Fibroblast of the aortic adventitia (primary cell): ENCODE measurements at regions not wholly inside any gene's neighbourhood (a gene's known extent, or its start where the extent isn't known, plus 50 kb on each side); places are given as distances from the start of the nearest gene placed in this dataset.
A peak's percentile ranks its signal among the peaks of the same experiment; 100 is the strongest.

Source experiments
- DNase-seq: peaks from one replicate; pipeline ENCODE4 v3.0.0-alpha.2; 2010; ENCODE audit warnings: low read depth
- H3K4me3 ChIP-seq: 2 replicates; pipeline ENCODE4 v1.5.1; 2011; ENCODE audit warnings: low read depth, mild to moderate bottlenecking, control low read depth, low read length, moderate library complexity
- CTCF ChIP-seq: IDR thresholded peaks from 2 replicates; pipeline ENCODE4 v1.5.1; 2011; ENCODE audit warnings: mild to moderate bottlenecking, low read length, control low read depth, inconsistent platforms; ENCODE audit not compliant: insufficient read depth

DNA sequence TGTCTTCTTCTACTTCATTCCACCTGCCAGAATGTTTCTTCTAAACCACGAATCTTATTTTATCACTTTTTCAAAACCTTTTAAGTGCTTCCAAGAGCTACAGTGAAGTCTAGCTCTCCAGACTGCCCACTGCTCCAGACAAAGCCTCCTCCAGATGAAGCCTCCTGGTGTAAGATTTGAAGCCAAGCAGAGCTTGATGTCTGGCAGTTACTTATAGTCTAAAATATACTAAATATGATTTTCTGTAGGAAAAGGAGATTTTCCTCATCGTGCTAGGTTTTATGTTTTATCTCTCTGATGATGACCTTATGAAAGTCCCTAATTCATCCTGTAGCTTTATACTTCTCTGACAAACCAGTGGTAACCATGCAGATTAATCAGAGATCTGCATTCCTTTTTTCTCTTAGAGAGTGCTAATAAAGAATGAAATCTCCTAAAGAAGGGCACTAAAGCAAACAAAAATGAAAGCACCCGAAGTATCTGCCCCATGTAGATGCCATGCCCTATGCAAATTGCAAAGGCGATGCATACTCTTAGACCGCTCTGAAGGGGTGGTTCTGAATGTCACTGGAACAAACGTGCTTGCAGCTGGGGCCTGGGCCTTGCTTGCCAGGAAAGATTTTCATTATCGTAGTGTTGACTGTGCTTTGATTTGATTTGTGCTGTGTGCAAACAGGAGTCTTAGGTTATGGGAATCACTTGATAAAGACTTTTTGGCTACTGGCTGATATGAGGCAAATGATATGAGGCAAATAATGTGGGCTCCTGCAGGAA lies 314.2 kb downstream of the PID1 start:
- no peak overlapping the region for H3K4me3 ChIP-seq
- DNase-seq, result no peak
- no peak for TF ChIP-seq CTCF

- no peak overlapping the region for H3K4me3 ChIP-seq
- DNase-seq, result no peak
- no peak for TF ChIP-seq CTCF
Measured at GRCh38 chr2:228949831-228950230, 321.3 kb downstream of the PID1 start.

GRCh38 chr2:228945710-228946109 lies 325.4 kb downstream of the PID1 start:
- no peak for DNase-seq
- TF ChIP-seq CTCF, result no peak
- no peak overlapping the region for H3K4me3 ChIP-seq

- no peak for DNase-seq
- H3K4me3 ChIP-seq, result no peak overlapping the region
- TF ChIP-seq CTCF, result no peak
Measured at GRCh38 chr2:228942856-228943255, 328.2 kb downstream of the PID1 start.

- peak; percentile 20 for DNase-seq
- no peak overlapping the region for H3K4me3 ChIP-seq
- no peak for TF ChIP-seq CTCF
Measured at GRCh38 chr2:228938629-228939028, 332.5 kb downstream of the PID1 start.

GRCh38 chr2:228927028-228928010 lies 343.8 kb downstream of the PID1 start:
- no peak for TF ChIP-seq CTCF
- no peak overlapping the region for H3K4me3 ChIP-seq
- peak; percentile 51 for DNase-seq
